ENCODE measurements at regions not wholly inside any gene's neighbourhood (a gene's known extent, or its start where the extent isn't known, plus 50 kb on each side); places are given as distances from the start of the nearest gene placed in this dataset.

GRCh38 chr5:165143741-165144140 lies 1638.3 kb downstream of the MAT2B start:
- TF ChIP-seq, protein P1, sequence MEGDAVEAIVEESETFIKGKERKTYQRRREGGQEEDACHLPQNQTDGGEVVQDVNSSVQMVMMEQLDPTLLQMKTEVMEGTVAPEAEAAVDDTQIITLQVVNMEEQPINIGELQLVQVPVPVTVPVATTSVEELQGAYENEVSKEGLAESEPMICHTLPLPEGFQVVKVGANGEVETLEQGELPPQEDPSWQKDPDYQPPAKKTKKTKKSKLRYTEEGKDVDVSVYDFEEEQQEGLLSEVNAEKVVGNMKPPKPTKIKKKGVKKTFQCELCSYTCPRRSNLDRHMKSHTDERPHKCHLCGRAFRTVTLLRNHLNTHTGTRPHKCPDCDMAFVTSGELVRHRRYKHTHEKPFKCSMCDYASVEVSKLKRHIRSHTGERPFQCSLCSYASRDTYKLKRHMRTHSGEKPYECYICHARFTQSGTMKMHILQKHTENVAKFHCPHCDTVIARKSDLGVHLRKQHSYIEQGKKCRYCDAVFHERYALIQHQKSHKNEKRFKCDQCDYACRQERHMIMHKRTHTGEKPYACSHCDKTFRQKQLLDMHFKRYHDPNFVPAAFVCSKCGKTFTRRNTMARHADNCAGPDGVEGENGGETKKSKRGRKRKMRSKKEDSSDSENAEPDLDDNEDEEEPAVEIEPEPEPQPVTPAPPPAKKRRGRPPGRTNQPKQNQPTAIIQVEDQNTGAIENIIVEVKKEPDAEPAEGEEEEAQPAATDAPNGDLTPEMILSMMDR (IDR thresholded peaks at IDR 0.05; ENCODE audit: borderline replicate concordance, insufficient read depth, low read depth, low read length), result no peak
- no peak overlapping the region for H3K4me3 ChIP-seq (ENCODE audit: low read depth, low read length)

- H3K4me3 ChIP-seq (ENCODE audit: low read depth, low read length), result no peak overlapping the region
- TF ChIP-seq, protein P1 (IDR thresholded peaks at IDR 0.05; ENCODE audit: borderline replicate concordance, insufficient read depth, low read depth, low read length), result no peak
These were observed 1644.0 kb downstream of the MAT2B start for GRCh38 chr5:165149431-165149830.

GRCh38 chr5:165152058-165152457 lies 1646.6 kb downstream of the MAT2B start:
- H3K4me3 ChIP-seq (ENCODE audit: low read depth, low read length), result no peak overlapping the region
- TF ChIP-seq, protein P1 (IDR thresholded peaks at IDR 0.05; ENCODE audit: borderline replicate concordance, insufficient read depth, low read depth, low read length), result no peak

GRCh38 chr5:165157219-165157618 lies 1651.8 kb downstream of the MAT2B start:
- H3K4me3 ChIP-seq (ENCODE audit: low read depth, low read length), result no peak overlapping the region
- TF ChIP-seq, protein P1 (IDR thresholded peaks at IDR 0.05; ENCODE audit: borderline replicate concordance, insufficient read depth, low read depth, low read length), result no peak

GRCh38 chr5:165161204-165161603 lies 1655.8 kb downstream of the MAT2B start:
- H3K4me3 ChIP-seq (ENCODE audit: low read depth, low read length), result no peak overlapping the region
- TF ChIP-seq, protein P1 (IDR thresholded peaks at IDR 0.05; ENCODE audit: borderline replicate concordance, insufficient read depth, low read depth, low read length), result 0 out of 2 replicates have a peak, but pooled peaks have one; percentile 9

- TF ChIP-seq, protein P1 (IDR thresholded peaks at IDR 0.05; ENCODE audit: borderline replicate concordance, insufficient read depth, low read depth, low read length), result no peak
- H3K4me3 ChIP-seq (ENCODE audit: low read depth, low read length), result no peak overlapping the region
These were observed 1658.4 kb downstream of the MAT2B start for GRCh38 chr5:165163861-165164260.

DNA sequence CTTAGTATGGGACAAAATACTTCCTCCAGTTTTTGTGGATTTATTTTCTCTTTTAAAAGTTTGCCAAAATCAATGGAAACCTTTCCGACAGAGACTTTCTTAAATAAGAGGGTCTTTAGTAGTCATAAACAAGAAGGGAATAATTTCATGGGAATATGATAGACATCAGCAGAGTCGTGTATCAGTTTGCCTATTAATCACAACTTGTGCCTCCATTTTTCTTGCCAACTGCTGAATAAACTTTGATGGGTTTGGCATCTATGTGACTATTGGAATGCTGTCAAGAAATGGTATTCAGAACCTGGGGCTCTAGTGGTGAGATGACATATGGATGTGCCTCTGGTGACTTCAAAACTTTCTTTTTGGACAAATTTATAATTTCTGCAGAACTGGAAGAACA lies 1668.2 kb downstream of the MAT2B start:
- TF ChIP-seq, protein P1 (IDR thresholded peaks at IDR 0.05; ENCODE audit: borderline replicate concordance, insufficient read depth, low read depth, low read length), result no peak
- no peak overlapping the region for H3K4me3 ChIP-seq (ENCODE audit: low read depth, low read length)

Data from GM12875 (cell line).